ENCODE measurements at regions not wholly inside any gene's neighbourhood (a gene's known extent, or its start where the extent isn't known, plus 50 kb on each side); places are given as distances from the start of the nearest gene placed in this dataset.

DNA sequence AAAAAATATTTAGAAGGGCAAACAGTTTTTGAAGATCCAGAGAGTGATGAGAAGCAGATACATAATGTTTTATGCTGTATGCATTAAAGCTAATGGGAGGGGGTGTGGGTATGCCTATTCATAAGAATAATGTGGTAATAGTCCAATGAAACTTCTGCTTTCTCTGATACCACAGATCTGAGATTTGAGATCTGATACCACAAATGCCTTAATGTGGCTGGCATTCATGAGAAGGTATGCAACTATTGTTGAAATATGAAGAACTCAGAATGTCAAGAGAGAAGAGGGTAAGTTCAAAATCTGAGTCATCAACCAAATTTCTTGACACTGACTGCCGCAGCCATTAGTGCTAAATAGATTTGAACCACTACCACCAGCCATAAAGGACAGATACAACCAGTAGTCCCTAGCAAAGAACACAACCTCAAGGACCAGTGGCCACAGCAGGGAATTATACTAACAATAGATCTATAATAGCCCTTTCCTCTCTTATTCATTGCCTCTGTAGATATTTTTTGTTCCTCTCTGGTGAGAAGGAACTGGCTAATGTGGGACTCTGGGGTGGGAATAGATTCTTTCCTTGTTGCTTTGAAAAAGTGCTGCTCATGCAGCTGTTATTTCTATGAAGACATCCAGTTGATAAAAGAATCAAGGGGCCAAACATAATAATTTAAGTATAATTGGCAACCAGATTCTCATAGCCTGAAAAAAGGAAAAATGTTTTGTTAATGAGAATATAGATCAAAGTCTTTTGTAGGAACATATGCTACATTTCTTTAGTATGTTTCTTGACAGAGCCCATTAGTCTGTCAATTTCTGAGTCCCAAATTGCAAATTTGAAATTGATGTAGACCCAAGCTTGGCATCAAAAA, 256.5 kb upstream of the ZNF608 start:
- H3K4me1 ChIP-seq (ENCODE audit: control insufficient read depth in 1 of 2, insufficient read depth in 2 of 2, low read length in 2 of 2) = no peaks in the 10 kb centered on the region
- H3K79me1 ChIP-seq (ENCODE audit: low read length) = no peaks in the 10 kb centered on the region
- no peaks in the 10 kb centered on the region for H3K36me3 ChIP-seq (ENCODE audit: control insufficient read depth in 1 of 2, insufficient read depth in 2 of 2, low read length in 2 of 2)
- no peak overlapping the region for H3K4ac ChIP-seq (ENCODE audit: low read depth, low read length)
- no peak overlapping the region for H4K91ac ChIP-seq (ENCODE audit: low read depth, low read length)
- no peak overlapping the region for H2BK12ac ChIP-seq (ENCODE audit: low read length)
- H3K4me3 ChIP-seq (ENCODE audit: low read depth, low read length) = no peak overlapping the region
- no peaks in the 10 kb centered on the region for H3K27me3 ChIP-seq (ENCODE audit: insufficient read depth, low read length)
- no peak overlapping the region for H3K14ac ChIP-seq (ENCODE audit: low read length)
- H3K27ac ChIP-seq (ENCODE audit: low read depth, low read length) = no peak overlapping the region
- no peak overlapping the region for H2BK5ac ChIP-seq (ENCODE audit: low read depth, low read length, poor library complexity)
- H3K4me2 ChIP-seq (ENCODE audit: low read length) = no peak overlapping the region
- DNase-seq = peak in 1 of 2 donors; percentile 56
- H2AFZ ChIP-seq (ENCODE audit: insufficient read depth, low read length, poor library complexity) = no peak overlapping the region
- H2BK120ac ChIP-seq (ENCODE audit: insufficient read depth, low read length, poor library complexity) = no peak overlapping the region
- H3K9ac ChIP-seq (ENCODE audit: low read length) = no peak overlapping the region
- H3K23ac ChIP-seq (ENCODE audit: low read length) = no peak overlapping the region
- no peak overlapping the region for H2AK5ac ChIP-seq (ENCODE audit: low read length)
- no peak overlapping the region for H4K8ac ChIP-seq (ENCODE audit: low read depth, low read length)
- H4K12ac ChIP-seq (ENCODE audit: low read depth, low read length) = no peak overlapping the region
- no peaks in the 10 kb centered on the region for H3K9me3 ChIP-seq (ENCODE audit: insufficient read depth, low read depth, low read length)
- no peaks in the 10 kb centered on the region for H3K79me2 ChIP-seq (ENCODE audit: control insufficient read depth, insufficient read depth, low read length, poor library complexity)
- WGBS (ENCODE audit: extremely low coverage, insufficient coverage, insufficient read length) = no CpG with 5 or more reads among the region's 1 CpG
- H3K18ac ChIP-seq (ENCODE audit: low read length) = no peak overlapping the region

DNA sequence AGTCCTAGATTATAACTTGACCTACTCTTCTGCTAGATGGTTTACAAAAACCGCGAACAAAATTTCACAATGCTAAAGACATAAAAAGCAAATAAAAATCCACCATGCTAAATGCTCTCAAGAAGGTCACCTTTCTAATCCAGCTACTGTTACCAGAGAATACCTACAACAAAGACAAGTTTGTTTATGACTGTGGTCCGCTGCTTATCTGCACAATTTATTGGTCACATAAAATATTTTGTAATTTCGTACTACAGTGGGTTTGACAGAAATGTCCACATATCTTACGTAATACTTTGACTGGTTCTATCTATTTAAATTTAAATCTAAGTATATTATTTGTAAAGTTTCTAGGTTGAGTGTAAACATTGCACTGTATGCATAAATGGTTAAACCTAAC, 257.6 kb upstream of the ZNF608 start:
- Histone ChIP-seq H2BK5ac (ENCODE audit: low read depth, low read length, poor library complexity) (no peak overlapping the region), H3K9me3 (ENCODE audit: insufficient read depth, low read depth, low read length) (no peaks in the 10 kb centered on the region), H3K27me3 (ENCODE audit: insufficient read depth, low read length) (no peaks in the 10 kb centered on the region), H2AK5ac (ENCODE audit: low read length) (no peak overlapping the region), H3K4me1 (ENCODE audit: control insufficient read depth in 1 of 2, insufficient read depth in 2 of 2, low read length in 2 of 2) (no peaks in the 10 kb centered on the region), H3K4me3 (ENCODE audit: low read depth, low read length) (no peak overlapping the region), H3K4ac (ENCODE audit: low read depth, low read length) (no peak overlapping the region), H3K79me2 (ENCODE audit: control insufficient read depth, insufficient read depth, low read length, poor library complexity) (no peaks in the 10 kb centered on the region), H4K8ac (ENCODE audit: low read depth, low read length) (no peak overlapping the region), H3K18ac (ENCODE audit: low read length) (no peak overlapping the region), H3K14ac (ENCODE audit: low read length) (no peak overlapping the region), H3K36me3 (ENCODE audit: control insufficient read depth in 1 of 2, insufficient read depth in 2 of 2, low read length in 2 of 2) (no peaks in the 10 kb centered on the region), H2BK120ac (ENCODE audit: insufficient read depth, low read length, poor library complexity) (no peak overlapping the region), H3K79me1 (ENCODE audit: low read length) (no peaks in the 10 kb centered on the region), H2BK12ac (ENCODE audit: low read length) (no peak overlapping the region), H4K12ac (ENCODE audit: low read depth, low read length) (no peak overlapping the region), H3K27ac (ENCODE audit: low read depth, low read length) (no peak overlapping the region), H3K9ac (ENCODE audit: low read length) (no peak overlapping the region), H3K23ac (ENCODE audit: low read length) (no peak overlapping the region), H2AFZ (ENCODE audit: insufficient read depth, low read length, poor library complexity) (no peak overlapping the region), H3K4me2 (ENCODE audit: low read length) (no peak overlapping the region), H4K91ac (ENCODE audit: low read depth, low read length) (no peak overlapping the region)
- no peak for DNase-seq
- WGBS (ENCODE audit: extremely low coverage, insufficient coverage, insufficient read length) = no CpG with 5 or more reads among the region's 5 CpGs

DNA sequence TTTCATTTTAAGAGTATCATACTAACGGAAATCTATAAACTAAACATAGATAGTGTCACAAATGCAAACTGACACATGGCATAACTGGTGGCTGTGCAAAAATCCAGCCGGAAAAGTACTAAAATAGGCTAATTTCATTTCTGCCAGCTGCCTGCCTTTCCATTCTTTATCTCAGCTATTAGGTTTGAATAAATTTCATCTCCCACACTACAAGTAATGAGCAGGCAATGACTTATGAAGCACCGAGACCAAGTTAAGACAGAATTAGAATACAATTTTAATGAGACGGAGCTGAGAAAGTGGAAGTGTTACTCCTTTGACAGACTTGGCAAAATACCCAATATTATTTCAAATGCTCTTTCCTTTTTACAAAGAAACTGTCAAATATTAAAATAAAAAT, 258.8 kb upstream of the ZNF608 start:
- H4K91ac ChIP-seq (ENCODE audit: low read depth, low read length) = no peak overlapping the region
- no peak overlapping the region for H2BK5ac ChIP-seq (ENCODE audit: low read depth, low read length, poor library complexity)
- no peak overlapping the region for H2AFZ ChIP-seq (ENCODE audit: insufficient read depth, low read length, poor library complexity)
- no peak for DNase-seq
- no peaks in the 10 kb centered on the region for H3K79me2 ChIP-seq (ENCODE audit: control insufficient read depth, insufficient read depth, low read length, poor library complexity)
- H4K12ac ChIP-seq (ENCODE audit: low read depth, low read length) = no peak overlapping the region
- no peak overlapping the region for H3K4me3 ChIP-seq (ENCODE audit: low read depth, low read length)
- no peak overlapping the region for H3K4me2 ChIP-seq (ENCODE audit: low read length)
- H3K4me1 ChIP-seq (ENCODE audit: control insufficient read depth in 1 of 2, insufficient read depth in 2 of 2, low read length in 2 of 2) = no peaks in the 10 kb centered on the region
- WGBS (ENCODE audit: extremely low coverage, insufficient coverage, insufficient read length) = no CpG with 5 or more reads among the region's 4 CpGs
- H3K79me1 ChIP-seq (ENCODE audit: low read length) = no peaks in the 10 kb centered on the region
- H2BK120ac ChIP-seq (ENCODE audit: insufficient read depth, low read length, poor library complexity) = no peak overlapping the region
- no peak overlapping the region for H3K9ac ChIP-seq (ENCODE audit: low read length)
- no peak overlapping the region for H3K27ac ChIP-seq (ENCODE audit: low read depth, low read length)
- H4K8ac ChIP-seq (ENCODE audit: low read depth, low read length) = no peak overlapping the region
- H3K27me3 ChIP-seq (ENCODE audit: insufficient read depth, low read length) = no peaks in the 10 kb centered on the region
- H3K36me3 ChIP-seq (ENCODE audit: control insufficient read depth in 1 of 2, insufficient read depth in 2 of 2, low read length in 2 of 2) = no peaks in the 10 kb centered on the region
- no peak overlapping the region for H3K18ac ChIP-seq (ENCODE audit: low read length)
- no peak overlapping the region for H3K23ac ChIP-seq (ENCODE audit: low read length)
- no peak overlapping the region for H2AK5ac ChIP-seq (ENCODE audit: low read length)
- H3K4ac ChIP-seq (ENCODE audit: low read depth, low read length) = no peak overlapping the region
- H3K14ac ChIP-seq (ENCODE audit: low read length) = no peak overlapping the region
- H3K9me3 ChIP-seq (ENCODE audit: insufficient read depth, low read depth, low read length) = no peaks in the 10 kb centered on the region
- H2BK12ac ChIP-seq (ENCODE audit: low read length) = no peak overlapping the region

DNA sequence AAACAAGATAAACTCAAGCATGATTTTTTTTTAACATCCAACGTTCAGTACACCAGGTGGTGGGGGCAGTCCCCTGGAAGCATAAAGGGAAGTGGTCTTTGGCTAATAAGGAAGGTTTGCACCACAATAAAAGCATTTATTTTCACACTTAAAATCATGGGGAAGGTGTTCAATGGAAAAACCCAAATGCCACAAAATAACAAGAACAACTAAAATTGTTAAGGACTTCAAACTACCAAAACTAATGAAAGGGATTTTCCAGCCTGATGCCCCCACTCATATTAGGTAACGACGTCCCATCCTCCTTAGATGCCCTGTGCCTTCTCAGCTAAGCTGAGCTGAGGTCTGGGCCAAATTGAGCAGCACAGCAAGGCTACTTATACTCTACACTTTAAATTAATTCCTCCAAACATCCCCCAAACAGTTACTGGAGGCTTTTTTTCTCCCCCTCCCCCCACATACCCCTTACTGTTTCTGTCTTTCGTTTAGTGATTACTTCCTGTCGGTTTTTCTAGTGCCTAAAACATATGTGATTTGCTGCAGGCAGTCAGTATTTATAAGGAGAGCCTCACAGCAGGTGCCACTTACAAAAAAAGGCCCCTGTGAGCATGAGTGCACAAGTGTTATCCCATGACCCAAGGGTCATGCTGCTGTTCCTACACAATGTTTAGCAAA, 259.7 kb upstream of the ZNF608 start:
- no peak for DNase-seq
- Histone ChIP-seq H3K4me3 (ENCODE audit: low read depth, low read length) (no peak overlapping the region), H3K9me3 (ENCODE audit: insufficient read depth, low read depth, low read length) (no peaks in the 10 kb centered on the region), H3K4me1 (ENCODE audit: control insufficient read depth in 1 of 2, insufficient read depth in 2 of 2, low read length in 2 of 2) (no peaks in the 10 kb centered on the region), H4K12ac (ENCODE audit: low read depth, low read length) (no peak overlapping the region), H3K36me3 (ENCODE audit: control insufficient read depth in 1 of 2, insufficient read depth in 2 of 2, low read length in 2 of 2) (no peaks in the 10 kb centered on the region), H3K79me2 (ENCODE audit: control insufficient read depth, insufficient read depth, low read length, poor library complexity) (no peaks in the 10 kb centered on the region), H3K9ac (ENCODE audit: low read length) (no peak overlapping the region), H2AK5ac (ENCODE audit: low read length) (no peak overlapping the region), H3K18ac (ENCODE audit: low read length) (no peak overlapping the region), H3K4ac (ENCODE audit: low read depth, low read length) (no peak overlapping the region), H3K27ac (ENCODE audit: low read depth, low read length) (no peak overlapping the region), H3K79me1 (ENCODE audit: low read length) (no peaks in the 10 kb centered on the region), H2BK5ac (ENCODE audit: low read depth, low read length, poor library complexity) (no peak overlapping the region), H3K4me2 (ENCODE audit: low read length) (no peak overlapping the region), H4K8ac (ENCODE audit: low read depth, low read length) (no peak overlapping the region), H3K23ac (ENCODE audit: low read length) (no peak overlapping the region), H2AFZ (ENCODE audit: insufficient read depth, low read length, poor library complexity) (no peak overlapping the region), H2BK120ac (ENCODE audit: insufficient read depth, low read length, poor library complexity) (no peak overlapping the region), H2BK12ac (ENCODE audit: low read length) (no peak overlapping the region), H4K91ac (ENCODE audit: low read depth, low read length) (no peak overlapping the region), H3K14ac (ENCODE audit: low read length) (no peak overlapping the region), H3K27me3 (ENCODE audit: insufficient read depth, low read length) (no peaks in the 10 kb centered on the region)
- no CpG with 5 or more reads among the region's 5 CpGs for WGBS (ENCODE audit: extremely low coverage, insufficient coverage, insufficient read length)
